ENCODE measurements at regions not wholly inside any gene's neighbourhood (a gene's known extent, or its start where the extent isn't known, plus 50 kb on each side); places are given as distances from the start of the nearest gene placed in this dataset.

DNA sequence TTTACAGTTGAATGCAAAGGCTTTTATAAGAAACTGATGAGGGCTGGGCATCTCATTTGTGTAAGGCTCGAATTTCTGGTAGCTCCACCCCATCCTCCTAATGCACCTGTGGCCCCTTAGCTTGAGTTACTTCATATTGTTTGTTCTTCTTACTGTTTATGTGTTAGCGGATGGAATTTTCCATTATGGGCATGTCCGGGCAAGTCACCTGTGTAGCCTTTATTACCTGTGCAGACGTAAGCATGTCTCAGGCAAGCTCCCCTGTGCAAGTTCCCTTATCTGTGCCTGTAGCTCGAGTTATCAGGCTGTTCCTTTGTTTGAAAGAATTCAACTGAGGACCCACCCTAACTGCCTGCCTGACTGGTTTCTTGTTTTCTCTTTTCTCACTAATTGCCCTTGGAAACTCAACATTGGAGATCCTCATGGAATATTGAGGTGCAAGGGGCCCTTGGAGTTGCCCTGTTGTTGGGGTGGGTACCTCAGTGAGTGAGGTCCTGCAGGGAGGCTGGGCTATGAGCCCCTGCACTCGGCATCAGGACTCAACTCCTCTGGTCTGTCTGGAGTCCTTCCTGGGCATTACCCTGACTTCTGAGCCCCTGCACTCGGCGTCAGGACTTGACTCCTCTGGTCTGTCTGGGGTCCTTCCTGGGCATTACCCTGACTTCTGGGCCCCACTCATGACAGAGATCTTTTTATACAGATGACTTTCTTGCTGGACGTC, 207.9 kb upstream of the SULF2 start:
- TF ChIP-seq, protein P1, sequence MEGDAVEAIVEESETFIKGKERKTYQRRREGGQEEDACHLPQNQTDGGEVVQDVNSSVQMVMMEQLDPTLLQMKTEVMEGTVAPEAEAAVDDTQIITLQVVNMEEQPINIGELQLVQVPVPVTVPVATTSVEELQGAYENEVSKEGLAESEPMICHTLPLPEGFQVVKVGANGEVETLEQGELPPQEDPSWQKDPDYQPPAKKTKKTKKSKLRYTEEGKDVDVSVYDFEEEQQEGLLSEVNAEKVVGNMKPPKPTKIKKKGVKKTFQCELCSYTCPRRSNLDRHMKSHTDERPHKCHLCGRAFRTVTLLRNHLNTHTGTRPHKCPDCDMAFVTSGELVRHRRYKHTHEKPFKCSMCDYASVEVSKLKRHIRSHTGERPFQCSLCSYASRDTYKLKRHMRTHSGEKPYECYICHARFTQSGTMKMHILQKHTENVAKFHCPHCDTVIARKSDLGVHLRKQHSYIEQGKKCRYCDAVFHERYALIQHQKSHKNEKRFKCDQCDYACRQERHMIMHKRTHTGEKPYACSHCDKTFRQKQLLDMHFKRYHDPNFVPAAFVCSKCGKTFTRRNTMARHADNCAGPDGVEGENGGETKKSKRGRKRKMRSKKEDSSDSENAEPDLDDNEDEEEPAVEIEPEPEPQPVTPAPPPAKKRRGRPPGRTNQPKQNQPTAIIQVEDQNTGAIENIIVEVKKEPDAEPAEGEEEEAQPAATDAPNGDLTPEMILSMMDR (IDR thresholded peaks at IDR 0.05), result no peak
- no peak for TF ChIP-seq POLR2A (IDR thresholded peaks at IDR 0.05)
